ENCODE measurements at regions not wholly inside any gene's neighbourhood (a gene's known extent, or its start where the extent isn't known, plus 50 kb on each side); places are given as distances from the start of the nearest gene placed in this dataset.
"Not testable (repeated sequence)": the region's sequence is repeated elsewhere in the genome, so short reads cannot be mapped to it uniquely, and the experiment has no call there.

DNA sequence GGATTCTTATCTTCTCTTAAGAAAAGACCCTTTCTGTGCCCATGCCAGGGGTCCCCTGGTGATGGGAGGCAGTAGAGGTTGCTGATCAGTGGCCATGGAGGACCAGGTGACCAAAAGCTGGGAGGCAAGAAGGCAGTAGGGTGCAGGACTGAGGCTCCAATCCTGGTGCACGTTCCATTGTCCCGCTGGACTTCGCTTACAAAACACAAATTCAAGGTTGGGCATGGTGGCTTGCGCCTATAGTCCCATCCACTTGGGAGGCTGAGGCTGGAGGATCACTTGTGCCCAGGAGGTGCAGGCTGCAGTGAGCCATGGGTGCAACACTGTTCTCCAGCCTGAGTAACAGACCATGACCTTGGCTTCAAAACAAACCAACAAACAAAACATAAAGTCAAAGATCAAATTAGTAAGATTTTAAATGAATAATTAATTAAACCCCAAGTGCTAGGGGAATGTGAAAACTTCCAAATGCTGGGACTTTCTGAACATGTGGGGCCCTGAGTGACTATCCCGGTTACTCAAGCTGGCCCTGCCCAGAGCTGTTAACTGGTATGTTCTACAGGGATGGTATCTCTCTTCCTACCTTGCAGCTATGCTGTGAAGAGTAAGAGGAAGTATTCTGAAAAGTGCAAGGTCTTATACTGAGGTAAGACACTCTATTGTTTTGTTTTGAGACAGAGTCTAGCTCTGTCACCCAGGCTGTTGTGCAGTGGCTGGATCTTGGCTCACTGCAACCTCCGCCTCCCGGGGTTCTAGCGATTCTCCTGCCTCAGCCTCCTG lies 97.6 kb downstream of the LYZL2 start:
- no peak for DNase-seq

- peak; percentile 77 for DNase-seq
Measured at GRCh38 chr10:30529373-30529998, 95.5 kb downstream of the MAP3K8 start.

DNA sequence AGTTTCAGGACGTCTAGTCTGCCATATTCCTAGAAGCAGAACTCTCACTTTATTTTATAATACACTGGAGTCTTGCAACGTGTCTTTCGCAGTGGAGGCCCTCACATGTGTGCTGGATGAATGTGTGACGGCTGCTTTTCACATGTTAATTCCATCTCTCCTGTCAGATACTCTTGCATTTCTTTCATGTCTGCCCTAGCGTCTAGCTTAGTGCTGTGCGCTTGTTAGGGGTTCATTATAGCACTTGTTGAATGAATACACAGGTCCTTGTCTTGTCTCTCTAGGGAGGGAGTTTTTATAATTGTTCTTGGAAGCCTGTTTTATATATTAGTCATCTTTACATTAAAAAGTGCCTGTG lies 94.4 kb downstream of the MAP3K8 start:
- DNase-seq, result no peak

- no peak for DNase-seq
Measured at GRCh38 chr10:30527623-30528428, 93.8 kb downstream of the MAP3K8 start.

GRCh38 chr10:30522661-30523078 lies 88.7 kb downstream of the MAP3K8 start:
- not testable (repeated sequence) for DNase-seq

GRCh38 chr10:30518907-30519306 lies 84.9 kb downstream of the MAP3K8 start:
- DNase-seq, result no peak

Measured in activated CD4-positive, CD25-positive, alpha-beta regulatory T cell treated with anti-CD3 and anti-CD28 coated beads, Interleukin-2, amount 50 U/mL, for 72 hours (primary cell).